ENCODE measurements at regions not wholly inside any gene's neighbourhood (a gene's known extent, or its start where the extent isn't known, plus 50 kb on each side); places are given as distances from the start of the nearest gene placed in this dataset.
"Not testable (repeated sequence)": the region's sequence is repeated elsewhere in the genome, so short reads cannot be mapped to it uniquely, and the experiment has no call there.

DNA sequence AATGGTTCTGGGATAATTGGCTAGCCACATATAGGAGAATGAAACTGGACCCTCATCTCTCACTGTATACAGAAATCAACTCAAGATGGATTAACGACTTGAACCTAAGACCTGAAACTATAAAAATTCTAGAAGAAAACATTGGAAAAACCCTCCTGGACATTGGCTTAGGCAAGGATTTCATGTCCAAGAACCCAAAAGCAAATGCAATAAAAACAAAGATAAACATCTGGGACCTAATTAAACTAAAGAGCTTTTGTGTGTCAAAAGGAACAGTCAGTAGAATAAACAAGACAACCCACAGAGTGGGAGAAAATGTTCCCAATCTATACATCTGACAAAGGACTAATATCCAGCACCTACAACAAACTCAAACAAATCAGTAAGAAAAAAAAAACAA is 524.3 kb upstream of the CADM1 start:
- TF ChIP-seq, protein P1, sequence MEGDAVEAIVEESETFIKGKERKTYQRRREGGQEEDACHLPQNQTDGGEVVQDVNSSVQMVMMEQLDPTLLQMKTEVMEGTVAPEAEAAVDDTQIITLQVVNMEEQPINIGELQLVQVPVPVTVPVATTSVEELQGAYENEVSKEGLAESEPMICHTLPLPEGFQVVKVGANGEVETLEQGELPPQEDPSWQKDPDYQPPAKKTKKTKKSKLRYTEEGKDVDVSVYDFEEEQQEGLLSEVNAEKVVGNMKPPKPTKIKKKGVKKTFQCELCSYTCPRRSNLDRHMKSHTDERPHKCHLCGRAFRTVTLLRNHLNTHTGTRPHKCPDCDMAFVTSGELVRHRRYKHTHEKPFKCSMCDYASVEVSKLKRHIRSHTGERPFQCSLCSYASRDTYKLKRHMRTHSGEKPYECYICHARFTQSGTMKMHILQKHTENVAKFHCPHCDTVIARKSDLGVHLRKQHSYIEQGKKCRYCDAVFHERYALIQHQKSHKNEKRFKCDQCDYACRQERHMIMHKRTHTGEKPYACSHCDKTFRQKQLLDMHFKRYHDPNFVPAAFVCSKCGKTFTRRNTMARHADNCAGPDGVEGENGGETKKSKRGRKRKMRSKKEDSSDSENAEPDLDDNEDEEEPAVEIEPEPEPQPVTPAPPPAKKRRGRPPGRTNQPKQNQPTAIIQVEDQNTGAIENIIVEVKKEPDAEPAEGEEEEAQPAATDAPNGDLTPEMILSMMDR (IDR thresholded peaks at IDR 0.05) = not testable (repeated sequence)
- not testable (repeated sequence) for TF ChIP-seq POLR2A (IDR thresholded peaks at IDR 0.05)
